CD4-positive, alpha-beta T cell (primary cell): ENCODE measurements at regions not wholly inside any gene's neighbourhood (a gene's known extent, or its start where the extent isn't known, plus 50 kb on each side); places are given as distances from the start of the nearest gene placed in this dataset.

Experiments
- ATAC-seq: fragments of 200-7000 bp; cut with Tn5 transposase; one replicate; pipeline ENCODE4 v1.10.0; 2022; ENCODE audit warnings: mild to moderate bottlenecking; ENCODE audit not compliant: poor library complexity
- CTCF ChIA-PET: fragments of 350-600 bp; sonication (Branson Sonifier 250); formaldehyde crosslinking; loops from one replicate; lab custom pipeline; 2021; ENCODE audit warnings: antibody characterized with exemption, inconsistent platforms; lab: Charles Lee
- POLR2A ChIA-PET: fragments of 350-600 bp; sonication (Branson Sonifier 250); formaldehyde crosslinking; loops from one replicate; lab custom pipeline; 2021; ENCODE audit warnings: antibody characterized with exemption, inconsistent platforms; lab: Charles Lee
- DNase-seq, 14 experiments: peaks; one replicate each; pipeline ENCODE4 v3.0.0-alpha.2; 2013 to 2020; ENCODE audit warnings: mixed read lengths in 2 of 14
- H3K27ac ChIP-seq, 2 donors: one replicate each; pipeline versions ENCODE4 v1.5.1 to v1.7.0; 2013; ENCODE audit warnings: low read length in 2 of 2, low read depth in 1 of 2, mild to moderate bottlenecking in 1 of 2
- H3K27me3 ChIP-seq, 2 experiments: 1 replicate in 1 of 2; 2 replicates in 1 of 2; pipeline versions ENCODE4 v1.6.1 to v1.7.0; 2013; ENCODE audit warnings: low read length in 2 of 2, control low read depth in 1 of 2, mild to moderate bottlenecking in 1 of 2, moderate library complexity in 1 of 2; ENCODE audit not compliant: insufficient read depth in 2 of 2, control insufficient read depth in 1 of 2
- H3K36me3 ChIP-seq: one replicate; pipeline ENCODE4 v1.6.1; 2013; ENCODE audit warnings: low read length, control low read depth; ENCODE audit not compliant: insufficient read depth
- H3K4me1 ChIP-seq: one replicate; pipeline ENCODE4 v1.6.1; 2013; ENCODE audit warnings: low read length, control low read depth; ENCODE audit not compliant: insufficient read depth
- H3K4me3 ChIP-seq: one replicate; pipeline ENCODE4 v1.5.1; 2013; ENCODE audit warnings: mild to moderate bottlenecking, low read length, moderate library complexity
- H3K9me3 ChIP-seq, 2 experiments: 1 replicate in 1 of 2; 2 replicates in 1 of 2; pipeline versions ENCODE4 v1.6.1 to v1.7.0; 2013; ENCODE audit warnings: low read length in 2 of 2, mild to moderate bottlenecking in 2 of 2, control low read depth in 1 of 2, moderate library complexity in 1 of 2; ENCODE audit not compliant: control insufficient read depth in 1 of 2, insufficient read depth in 1 of 2
- H3K27ac Mint-ChIP-seq: one replicate; pipeline ENCODE4 v1.8.0; 2020; ENCODE audit warnings: mixed read lengths
- H3K27me3 Mint-ChIP-seq: one replicate; pipeline ENCODE4 v1.8.0; 2021; ENCODE audit warnings: mixed read lengths
- H3K36me3 Mint-ChIP-seq: one replicate; pipeline ENCODE4 v1.8.0; 2021; ENCODE audit warnings: low read depth, mixed read lengths
- H3K4me1 Mint-ChIP-seq: one replicate; pipeline ENCODE4 v1.8.0; 2021; ENCODE audit warnings: low read depth, mixed read lengths
- H3K4me3 Mint-ChIP-seq: one replicate; pipeline ENCODE4 v1.8.0; 2020; ENCODE audit warnings: mild to moderate bottlenecking, mixed read lengths
- H3K9me3 Mint-ChIP-seq: one replicate; pipeline ENCODE4 v1.8.0; 2020; ENCODE audit warnings: mixed read lengths
- intact Hi-C, 2 experiments: fragments of 100-400 bp; cut with DNase I in 1 of 2; cut with micrococcal nuclease in 1 of 2; formaldehyde crosslinking; loops; one replicate each; pipeline versions ENCODE4 v1.15.1 to v1.9.0; 2023 to 2025; cut with DNase I, micrococcal nuclease
- TF ChIP-seq, protein P1 (sequence below): fragments of 200-600 bp; IDR thresholded peaks from one replicate; pipeline ENCODE4 v1.8.0; 2022; ENCODE audit warnings: antibody characterized with exemption, mild to moderate bottlenecking

DNA sequence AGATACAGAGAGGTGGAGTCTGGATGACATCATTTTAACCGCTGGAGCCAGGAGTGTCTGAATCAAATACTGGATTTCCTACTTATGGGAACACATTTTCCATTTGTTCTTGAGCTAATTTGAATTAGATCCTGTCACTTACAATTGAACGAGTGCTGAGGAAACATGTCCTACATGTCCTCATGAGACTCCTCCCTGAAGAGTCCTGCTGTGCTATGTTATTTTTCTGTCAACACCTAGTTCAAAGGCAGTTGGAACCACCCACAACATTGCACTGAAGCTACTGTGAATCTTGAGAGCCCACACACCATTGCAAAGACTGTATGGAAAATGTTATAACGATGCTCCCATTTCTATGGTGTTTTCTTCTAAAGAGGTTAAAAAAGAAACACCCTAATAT, 123.5 kb upstream of the CRBN start:
- no peak overlapping the region for H3K4me3 ChIP-seq
- peaks cover 0 to 6% of the 10 kb centered on the region in 2 experiments for H3K27me3 ChIP-seq
- no peak for DNase-seq
- TF ChIP-seq, protein P1, sequence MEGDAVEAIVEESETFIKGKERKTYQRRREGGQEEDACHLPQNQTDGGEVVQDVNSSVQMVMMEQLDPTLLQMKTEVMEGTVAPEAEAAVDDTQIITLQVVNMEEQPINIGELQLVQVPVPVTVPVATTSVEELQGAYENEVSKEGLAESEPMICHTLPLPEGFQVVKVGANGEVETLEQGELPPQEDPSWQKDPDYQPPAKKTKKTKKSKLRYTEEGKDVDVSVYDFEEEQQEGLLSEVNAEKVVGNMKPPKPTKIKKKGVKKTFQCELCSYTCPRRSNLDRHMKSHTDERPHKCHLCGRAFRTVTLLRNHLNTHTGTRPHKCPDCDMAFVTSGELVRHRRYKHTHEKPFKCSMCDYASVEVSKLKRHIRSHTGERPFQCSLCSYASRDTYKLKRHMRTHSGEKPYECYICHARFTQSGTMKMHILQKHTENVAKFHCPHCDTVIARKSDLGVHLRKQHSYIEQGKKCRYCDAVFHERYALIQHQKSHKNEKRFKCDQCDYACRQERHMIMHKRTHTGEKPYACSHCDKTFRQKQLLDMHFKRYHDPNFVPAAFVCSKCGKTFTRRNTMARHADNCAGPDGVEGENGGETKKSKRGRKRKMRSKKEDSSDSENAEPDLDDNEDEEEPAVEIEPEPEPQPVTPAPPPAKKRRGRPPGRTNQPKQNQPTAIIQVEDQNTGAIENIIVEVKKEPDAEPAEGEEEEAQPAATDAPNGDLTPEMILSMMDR = no peak
- no peak overlapping the region for H3K4me3 Mint-ChIP-seq
- H3K27me3 Mint-ChIP-seq = no peaks in the 10 kb centered on the region
- H3K9me3 ChIP-seq = no peaks in the 10 kb centered on the region
- no peak overlapping the region for H3K27ac ChIP-seq
- peaks cover 8% of the 10 kb centered on the region for H3K4me1 Mint-ChIP-seq
- no peaks in the 10 kb centered on the region for H3K9me3 Mint-ChIP-seq
- ATAC-seq = no peak
- ChIA-PET CTCF (no interaction called here), POLR2A (no interaction called here)
- no peaks in the 10 kb centered on the region for H3K36me3 ChIP-seq
- no peaks in the 10 kb centered on the region for H3K4me1 ChIP-seq
- intact Hi-C loops = no loop called here
- no peaks in the 10 kb centered on the region for H3K36me3 Mint-ChIP-seq
- H3K27ac Mint-ChIP-seq = no peak overlapping the region

DNA sequence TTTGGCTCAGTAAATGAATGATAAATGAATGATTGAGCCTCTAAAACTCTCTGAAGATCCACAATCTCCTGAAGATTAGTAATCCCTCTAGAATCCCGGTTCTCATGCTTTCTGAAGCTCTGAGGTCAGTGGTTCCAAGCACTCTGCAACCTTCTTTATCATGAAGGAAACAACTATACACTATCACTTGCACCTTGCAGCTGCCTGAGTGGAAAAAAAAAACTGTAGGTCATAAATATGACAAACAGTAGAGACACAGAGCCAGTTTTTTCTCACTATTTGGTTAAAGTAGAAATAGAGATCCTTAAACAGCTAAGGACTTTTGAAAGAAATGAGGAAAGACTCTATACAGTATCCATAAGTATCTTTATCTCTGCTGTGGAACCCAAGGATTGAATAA, 122.0 kb upstream of the CRBN start:
- no peak for ATAC-seq
- TF ChIP-seq, protein P1 = no peak
- H3K27me3 ChIP-seq = peaks cover 0 to 6% of the 10 kb centered on the region in 2 experiments
- H3K9me3 Mint-ChIP-seq = no peaks in the 10 kb centered on the region
- ChIA-PET POLR2A (interaction anchor here (0.6 kb wide), 1 partner anchor 554 kb away, joined by 3 read pairs; no protein-coding TSS in a partner anchor), CTCF (no interaction called here)
- intact Hi-C loops = no loop called here
- no peaks in the 10 kb centered on the region for H3K9me3 ChIP-seq
- no peak overlapping the region for H3K4me3 ChIP-seq
- peaks cover 22% of the 10 kb centered on the region for H3K4me1 Mint-ChIP-seq
- no peaks in the 10 kb centered on the region for H3K4me1 ChIP-seq
- no peak overlapping the region for H3K27ac Mint-ChIP-seq
- H3K36me3 Mint-ChIP-seq = no peaks in the 10 kb centered on the region
- DNase-seq = no peak
- no peak overlapping the region for H3K4me3 Mint-ChIP-seq
- no peaks in the 10 kb centered on the region for H3K36me3 ChIP-seq
- no peak overlapping the region for H3K27ac ChIP-seq
- H3K27me3 Mint-ChIP-seq = no peaks in the 10 kb centered on the region

DNA sequence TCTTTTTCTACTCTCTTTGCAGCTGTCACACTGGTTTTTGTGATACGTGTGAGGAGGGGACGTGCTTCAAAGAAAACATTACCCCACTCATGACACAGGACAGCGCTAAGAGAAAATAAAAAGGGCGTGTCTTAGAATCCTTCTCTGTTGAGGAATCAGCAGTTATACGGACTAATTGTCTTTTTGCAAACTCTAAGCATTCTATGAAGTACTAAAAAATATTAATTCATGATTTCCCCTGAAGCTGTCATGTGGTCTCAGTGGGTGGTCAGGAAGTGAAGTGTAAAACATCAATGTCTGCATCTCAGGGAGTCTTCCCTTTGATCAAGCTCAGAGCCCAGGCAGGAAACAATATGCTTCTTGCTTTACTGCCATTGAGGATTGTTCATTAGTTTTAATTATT, 117.5 kb upstream of the CRBN start:
- H3K27ac ChIP-seq = no peak overlapping the region
- Mint-ChIP-seq H3K27ac (peak overlapping the region; percentile 75), H3K27me3 (no peaks in the 10 kb centered on the region), H3K4me1 (peaks cover 29% of the 10 kb centered on the region), H3K36me3 (no peaks in the 10 kb centered on the region), H3K4me3 (peak overlapping the region; percentile 57), H3K9me3 (peaks cover 12% of the 10 kb centered on the region)
- TF ChIP-seq, protein P1 = no peak
- no peaks in the 10 kb centered on the region for H3K9me3 ChIP-seq
- DNase-seq = peak in 4 of 14 experiments; percentile 5 to 33 (median 26)
- no peaks in the 10 kb centered on the region for H3K27me3 ChIP-seq
- peak; percentile 61 for ATAC-seq
- no peaks in the 10 kb centered on the region for H3K36me3 ChIP-seq
- ChIA-PET POLR2A (no interaction called here), CTCF (no interaction called here)
- H3K4me1 ChIP-seq = no peaks in the 10 kb centered on the region
- peak overlapping the region; percentile 0 for H3K4me3 ChIP-seq
- intact Hi-C loops = no loop called here
